ENCODE measurements at regions not wholly inside any gene's neighbourhood (a gene's known extent, or its start where the extent isn't known, plus 50 kb on each side); places are given as distances from the start of the nearest gene placed in this dataset.

GRCh38 chr5:74394528-74394915, 246.0 kb downstream of the ENC1 start:
- Histone ChIP-seq H3K27ac (ENCODE audit: low read depth in 2 of 2, low read length in 2 of 2) (no peak overlapping the region), H3K4me3 (ENCODE audit: low read length in 3 of 3) (no peak overlapping the region), H3K36me3 (ENCODE audit: control insufficient read depth in 2 of 3, insufficient read depth in 3 of 3, low read length in 3 of 3) (no peaks in the 10 kb centered on the region), H3K4me1 (ENCODE audit: control insufficient read depth in 2 of 3, insufficient read depth in 2 of 3, low read depth in 1 of 3, low read length in 3 of 3) (peaks cover 0 to 10% (median 0%) of the 10 kb centered on the region in 3 donors), H3K9ac (ENCODE audit: low read length in 3 of 3) (no peak overlapping the region), H3K9me3 (ENCODE audit: control insufficient read depth in 2 of 3, insufficient read depth in 1 of 3, low read length in 3 of 3) (no peaks in the 10 kb centered on the region), H3K27me3 (ENCODE audit: control insufficient read depth, insufficient read depth, low read length) (no peaks in the 10 kb centered on the region)
- DNase-seq, result no peak
- no peak for FAIRE-seq
- no peak for TF ChIP-seq CTCF (IDR thresholded peaks at IDR 0.05; ENCODE audit: borderline replicate concordance, extremely low read depth, insufficient read depth)
- intact Hi-C loops (cut with DNase I), result no loop called here

- no peak for FAIRE-seq
- intact Hi-C loops (cut with DNase I), result no loop called here
Observed at GRCh38 chr5:74393943-74394342, 246.6 kb downstream of the ENC1 start.

GRCh38 chr5:74392711-74393351, 247.7 kb downstream of the ENC1 start:
- FAIRE-seq (no peak), DNase-seq (peak in 3 of 5 donors; percentile 23 to 47 (median 46))

More at GRCh38 chr5:74393943-74394342, 246.6 kb downstream of the ENC1 start:
- H3K9ac ChIP-seq (ENCODE audit: low read length in 3 of 3), result no peak overlapping the region
- DNase-seq, result no peak
- no peaks in the 10 kb centered on the region for H3K9me3 ChIP-seq (ENCODE audit: control insufficient read depth in 2 of 3, insufficient read depth in 1 of 3, low read length in 3 of 3)
- no peak overlapping the region for H3K4me3 ChIP-seq (ENCODE audit: low read length in 3 of 3)
- peaks cover 0 to 10% (median 0%) of the 10 kb centered on the region in 3 donors for H3K4me1 ChIP-seq (ENCODE audit: control insufficient read depth in 2 of 3, insufficient read depth in 2 of 3, low read depth in 1 of 3, low read length in 3 of 3)
- H3K27ac ChIP-seq (ENCODE audit: low read depth in 2 of 2, low read length in 2 of 2), result no peak overlapping the region
- H3K27me3 ChIP-seq (ENCODE audit: control insufficient read depth, insufficient read depth, low read length), result no peaks in the 10 kb centered on the region
- TF ChIP-seq CTCF (IDR thresholded peaks at IDR 0.05; ENCODE audit: borderline replicate concordance, extremely low read depth, insufficient read depth), result no peak
- no peaks in the 10 kb centered on the region for H3K36me3 ChIP-seq (ENCODE audit: control insufficient read depth in 2 of 3, insufficient read depth in 3 of 3, low read length in 3 of 3)

More at GRCh38 chr5:74392711-74393351, 247.7 kb downstream of the ENC1 start:
- no peaks in the 10 kb centered on the region for H3K27me3 ChIP-seq (ENCODE audit: control insufficient read depth, insufficient read depth, low read length)
- no peak overlapping the region for H3K27ac ChIP-seq (ENCODE audit: low read depth in 2 of 2, low read length in 2 of 2)
- no peaks in the 10 kb centered on the region for H3K36me3 ChIP-seq (ENCODE audit: control insufficient read depth in 2 of 3, insufficient read depth in 3 of 3, low read length in 3 of 3)
- TF ChIP-seq CTCF (IDR thresholded peaks at IDR 0.05; ENCODE audit: borderline replicate concordance, extremely low read depth, insufficient read depth), result no peak
- H3K9ac ChIP-seq (ENCODE audit: low read length in 3 of 3), result no peak overlapping the region
- intact Hi-C loops (cut with DNase I), result no loop called here
- H3K4me1 ChIP-seq (ENCODE audit: control insufficient read depth in 2 of 3, insufficient read depth in 2 of 3, low read depth in 1 of 3, low read length in 3 of 3), result peaks cover 0 to 10% (median 0%) of the 10 kb centered on the region in 3 donors
- H3K4me3 ChIP-seq (ENCODE audit: low read length in 3 of 3), result no peak overlapping the region
- H3K9me3 ChIP-seq (ENCODE audit: control insufficient read depth in 2 of 3, insufficient read depth in 1 of 3, low read length in 3 of 3), result no peaks in the 10 kb centered on the region

Measured in kidney (tissue), 13 donors.